HG03064 (cell line): ENCODE measurements at regions not wholly inside any gene's neighbourhood (a gene's known extent, or its start where the extent isn't known, plus 50 kb on each side); places are given as distances from the start of the nearest gene placed in this dataset.

Source experiments
- ATAC-seq: cut with Tn5 transposase; IDR thresholded peaks from one replicate; pipeline ENCODE4 v1.9.1; 2021; ENCODE audit warnings: low read depth; ENCODE audit not compliant: unreplicated experiment

- peak; percentile 91 for ATAC-seq
Measured at GRCh38 chr2:19046986-19047780, 311.2 kb downstream of the OSR1 start.

DNA sequence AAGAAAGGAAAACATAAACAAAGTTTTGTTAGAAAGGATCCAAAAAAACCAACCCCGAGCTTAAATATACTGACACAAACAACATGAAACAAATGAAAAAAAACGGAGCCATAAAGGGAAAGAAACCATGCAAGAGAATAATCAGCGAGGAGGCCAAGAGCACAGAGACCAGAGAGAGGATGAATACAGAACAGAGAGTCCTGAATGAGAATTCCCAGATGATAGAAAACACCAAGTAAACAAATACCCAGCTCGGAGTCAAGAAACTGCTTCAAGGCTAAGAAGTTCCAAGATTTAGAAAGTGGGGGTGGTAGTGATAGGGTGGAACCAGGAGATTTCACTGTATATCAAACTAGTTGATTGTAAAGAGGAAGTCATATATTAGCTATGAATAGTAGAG is 313.3 kb downstream of the OSR1 start:
- no peak for ATAC-seq

- no peak for ATAC-seq
Measured at GRCh38 chr2:19043893-19044292, 314.5 kb downstream of the OSR1 start.

DNA sequence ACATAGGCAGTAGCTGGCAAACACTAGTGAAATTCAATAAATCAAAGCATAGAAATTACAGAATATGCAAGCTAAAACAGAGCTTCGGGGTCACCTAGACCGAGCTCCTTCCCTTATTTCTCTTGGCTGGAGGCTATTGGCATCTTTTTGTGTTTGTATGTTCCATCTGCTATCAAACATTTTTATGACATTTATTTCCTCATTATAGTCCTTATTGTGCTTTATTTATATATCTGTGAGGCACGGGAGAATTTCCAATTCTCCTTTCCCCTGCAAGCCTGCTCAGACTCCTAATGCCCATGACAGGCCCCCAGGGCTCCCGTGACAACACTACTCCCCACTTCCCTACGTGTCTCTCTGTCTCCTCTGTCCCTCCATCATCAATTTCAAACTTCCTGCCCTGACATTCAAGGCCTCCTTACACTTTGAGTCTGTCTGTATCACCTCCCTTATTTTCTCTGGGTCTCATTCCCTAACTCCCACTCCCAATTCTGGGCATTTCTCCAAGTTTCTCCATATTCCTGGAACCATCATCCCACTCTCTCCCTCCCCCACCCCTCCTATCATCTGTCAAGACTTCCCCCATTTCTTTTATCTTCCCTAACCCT is 316.9 kb downstream of the OSR1 start:
- no peak for ATAC-seq

GRCh38 chr2:19038071-19039015 is 320.1 kb downstream of the OSR1 start:
- ATAC-seq = no peak

DNA sequence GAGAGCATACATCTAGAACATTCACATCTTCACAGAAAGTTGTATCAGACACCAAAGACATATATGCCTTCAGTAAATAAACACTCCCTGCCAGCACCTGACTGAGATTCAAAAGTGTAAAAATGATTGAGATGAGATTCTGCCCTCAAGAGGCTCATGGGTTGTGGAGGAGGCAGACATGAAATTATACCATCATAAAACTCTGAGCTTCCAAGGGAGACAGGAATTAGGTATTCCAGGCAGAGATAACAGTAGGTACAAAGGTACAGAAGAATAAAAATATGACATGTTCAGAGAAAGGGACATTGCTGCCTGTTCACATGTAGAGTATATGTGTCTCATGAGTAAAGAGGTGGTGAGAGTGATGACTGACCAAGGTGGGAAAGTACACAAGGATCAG is 322.3 kb downstream of the OSR1 start:
- ATAC-seq = no peak

DNA sequence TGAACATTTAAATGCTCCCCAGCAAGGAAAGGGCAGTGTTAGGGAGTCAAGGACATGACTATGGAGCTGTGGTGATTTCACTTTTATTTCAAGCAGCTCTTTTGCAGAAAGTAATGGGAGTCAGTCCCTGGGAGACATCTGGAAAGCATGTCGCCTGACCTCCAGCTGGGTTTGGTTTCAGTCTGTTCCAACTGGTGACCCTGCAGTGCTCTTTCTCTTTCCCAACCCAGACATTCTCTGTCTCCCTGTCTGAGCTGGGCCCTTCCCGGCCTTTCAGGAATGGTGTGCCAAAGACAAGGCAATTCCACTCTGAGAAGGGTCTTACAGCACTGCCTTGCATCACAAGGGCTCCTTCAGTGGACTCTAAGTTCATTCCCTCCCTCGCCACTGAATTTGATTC is 323.2 kb downstream of the OSR1 start:
- no peak for ATAC-seq

DNA sequence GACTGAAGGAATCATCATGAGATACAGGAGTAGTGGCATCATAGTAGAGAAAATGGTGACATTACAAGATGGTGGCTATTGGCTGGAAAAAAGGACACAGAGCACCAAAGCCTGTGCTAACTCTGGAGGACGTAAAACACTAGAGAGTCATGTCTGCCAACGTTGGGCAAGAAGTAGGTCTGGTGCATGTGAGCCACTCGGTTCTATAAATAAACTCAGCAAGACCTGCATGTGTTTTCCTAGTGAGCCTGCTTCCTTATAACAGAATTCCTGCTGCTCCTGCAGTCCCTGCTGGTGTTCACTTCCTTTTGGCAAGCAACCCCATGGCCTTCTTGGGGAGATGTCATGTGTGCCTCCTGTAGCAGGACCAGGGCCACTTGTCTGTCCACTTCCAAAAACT is 325.2 kb downstream of the OSR1 start:
- no peak for ATAC-seq

DNA sequence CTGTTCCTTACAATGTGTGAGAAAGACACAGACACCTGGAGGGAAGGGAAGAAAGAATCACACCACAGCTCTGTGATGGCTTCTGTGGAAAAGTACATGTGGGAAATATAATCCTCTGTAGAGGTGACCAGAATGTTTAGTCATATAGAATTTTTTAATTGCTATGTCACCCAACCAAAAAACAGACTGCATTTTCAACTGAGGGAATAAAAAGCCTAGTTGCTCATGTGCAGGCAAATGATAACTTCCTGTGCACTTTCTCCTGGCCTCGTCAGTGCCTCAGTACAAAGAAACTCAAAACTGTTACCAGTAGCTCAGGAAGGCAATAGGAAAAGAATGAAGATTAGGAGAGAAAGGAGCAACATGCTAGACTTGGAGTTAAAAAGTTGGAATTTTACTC is 326.8 kb downstream of the OSR1 start:
- ATAC-seq = no peak

GRCh38 chr2:19029655-19030054 is 328.8 kb downstream of the OSR1 start:
- ATAC-seq = no peak

DNA sequence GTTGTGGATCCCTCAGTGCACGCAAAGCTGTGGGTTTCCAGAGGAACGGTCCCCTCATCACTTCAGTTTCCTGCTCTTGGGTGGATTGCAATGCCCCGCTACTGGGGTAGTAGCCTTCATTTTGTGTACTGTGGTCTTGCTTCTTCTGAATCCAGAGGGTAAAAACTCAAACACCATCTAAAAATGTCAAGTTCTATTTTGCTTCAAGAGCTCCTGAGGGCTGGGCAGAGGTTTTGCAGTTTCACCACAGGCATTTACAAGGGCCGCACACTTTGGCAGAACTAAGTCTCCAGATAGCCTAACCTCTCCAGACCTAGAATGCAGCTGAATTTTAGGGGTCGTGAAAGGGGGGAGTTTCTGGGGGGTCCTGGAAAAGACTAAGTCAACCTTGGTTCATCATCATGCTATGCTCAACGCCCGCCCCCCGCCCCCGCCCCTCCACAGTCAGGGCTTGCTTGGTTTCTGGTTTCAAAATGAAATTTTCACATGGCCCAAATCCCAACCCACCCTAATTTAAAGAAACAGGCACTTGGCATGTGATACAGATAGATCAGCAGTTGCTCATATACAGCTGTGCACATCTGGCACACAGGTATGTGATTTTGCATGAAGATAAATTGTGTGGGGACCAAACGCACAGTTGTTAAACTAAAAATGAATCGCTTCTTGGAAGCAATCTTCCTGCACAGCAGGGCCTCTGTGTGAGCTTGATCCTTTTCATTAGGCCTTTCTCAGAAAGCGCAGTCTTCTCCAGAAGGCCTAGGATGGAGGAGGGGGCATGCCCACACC is 329.6 kb downstream of the OSR1 start:
- ATAC-seq = no peak

DNA sequence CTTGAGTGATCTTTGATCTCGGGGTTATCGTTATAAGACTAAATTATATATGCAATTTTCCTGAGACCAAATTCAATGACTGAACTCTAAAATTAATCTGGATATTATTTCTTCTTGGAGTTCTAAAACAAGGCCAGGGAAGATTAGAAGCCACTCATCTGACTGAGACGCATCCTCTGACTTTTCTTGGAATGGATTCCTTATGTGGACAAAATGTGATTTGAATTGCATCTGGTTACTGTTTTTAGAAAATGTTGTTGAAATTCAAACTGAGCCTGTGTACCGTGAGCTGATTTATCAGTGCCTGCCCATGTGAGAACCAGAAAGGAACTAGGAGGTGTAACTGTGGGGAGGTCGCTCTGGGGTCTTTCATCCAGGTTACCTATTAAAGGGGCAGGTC is 330.8 kb downstream of the OSR1 start:
- no peak for ATAC-seq

DNA sequence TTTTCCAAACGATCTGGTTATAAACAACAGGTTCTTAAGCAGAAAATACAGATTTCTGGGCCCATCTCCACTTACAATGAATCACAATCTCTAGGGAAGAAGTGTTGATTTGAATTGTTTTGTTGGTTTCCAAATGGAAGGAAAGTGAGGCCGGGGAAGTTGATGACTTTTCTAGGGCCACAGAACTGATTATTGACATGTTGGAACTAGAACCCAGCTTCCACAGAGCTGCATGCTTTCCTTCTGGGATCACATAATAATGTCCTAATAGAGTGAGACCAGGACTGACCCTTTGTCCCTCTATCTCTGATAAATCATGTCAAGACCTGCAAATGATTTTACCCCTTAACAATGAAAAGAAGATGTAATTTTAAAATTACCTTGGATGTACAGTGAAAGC is 332.2 kb downstream of the OSR1 start:
- ATAC-seq = no peak

DNA sequence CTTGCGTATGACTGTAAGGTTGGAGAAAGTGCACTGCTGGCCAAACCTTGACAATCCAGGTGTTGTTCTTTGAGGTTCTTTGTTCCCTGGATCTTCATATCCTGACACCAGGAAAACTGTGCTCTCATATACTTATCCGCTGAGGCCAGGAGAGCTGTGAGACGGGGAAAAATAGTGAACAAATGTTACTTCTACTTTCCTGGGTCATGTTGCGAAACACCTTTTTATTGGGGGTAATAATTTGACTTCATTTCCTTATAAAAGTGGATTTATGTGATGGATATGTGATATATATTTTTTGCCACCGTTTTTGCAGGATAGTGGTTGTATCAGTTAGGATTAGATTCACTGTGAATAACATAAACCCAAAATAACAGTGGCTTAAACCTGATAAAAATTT is 336.1 kb downstream of the OSR1 start:
- ATAC-seq = no peak

DNA sequence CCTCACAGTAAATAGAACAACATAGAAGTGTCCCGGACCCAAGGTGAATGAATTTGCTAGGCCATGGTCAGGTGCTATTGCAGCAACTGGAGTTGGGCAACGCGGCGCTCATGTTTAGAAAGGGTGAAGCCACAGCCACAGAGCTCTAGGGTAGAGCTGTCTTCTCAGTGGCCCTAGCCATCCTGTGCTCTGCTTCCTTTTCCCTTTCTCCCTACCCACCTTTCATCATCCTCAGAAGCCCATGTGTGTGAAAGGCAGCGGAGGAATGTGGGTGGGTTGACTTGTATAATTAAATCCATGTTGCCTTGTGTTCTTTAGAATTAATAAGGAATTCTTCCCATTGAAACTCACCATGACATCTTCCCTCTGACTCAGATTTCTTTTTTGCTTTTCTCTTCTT is 336.7 kb downstream of the OSR1 start:
- ATAC-seq = no peak

DNA sequence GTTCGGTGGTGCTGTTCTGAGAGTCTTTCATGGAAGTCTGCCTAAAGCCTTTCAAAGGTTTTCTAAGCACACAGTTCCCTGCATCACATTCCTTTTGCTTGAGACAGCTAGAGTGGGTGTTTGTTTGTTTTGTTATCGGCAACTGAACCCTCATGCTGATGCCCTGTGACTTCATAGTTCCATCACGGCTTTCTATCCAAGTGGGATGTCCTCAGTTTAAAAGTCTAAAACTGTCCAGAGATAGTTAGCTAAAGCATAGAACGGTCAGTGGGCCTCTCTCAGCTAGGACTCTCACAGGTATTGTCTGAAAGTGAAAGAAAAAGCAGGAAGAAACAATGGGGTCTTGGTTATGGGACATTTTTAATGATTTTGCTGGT is 337.3 kb downstream of the OSR1 start:
- no peak for ATAC-seq

GRCh38 chr2:19020144-19021099 is 338.0 kb downstream of the OSR1 start:
- ATAC-seq = no peak

- no peak for ATAC-seq
Measured at GRCh38 chr2:19009510-19009909, 348.9 kb downstream of the OSR1 start.

DNA sequence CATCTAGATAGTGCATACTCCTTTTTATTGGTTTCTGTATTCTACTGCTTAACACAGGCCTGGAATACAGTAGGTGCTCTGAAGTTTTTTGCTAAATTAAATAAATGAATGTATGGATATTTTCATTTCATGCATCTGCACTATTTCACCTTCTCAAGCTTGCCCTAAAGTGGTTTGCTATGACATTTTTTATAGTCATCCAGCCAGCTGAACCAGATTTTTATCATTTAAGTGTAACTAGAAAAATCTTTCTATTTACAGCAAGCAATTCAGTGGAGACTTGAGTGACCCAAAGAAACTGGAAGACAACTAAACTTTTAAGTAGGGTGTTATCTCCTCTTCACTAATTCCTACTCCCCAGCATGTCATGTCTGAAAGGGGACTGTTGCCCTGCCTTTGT is 354.9 kb downstream of the OSR1 start:
- ATAC-seq = no peak

GRCh38 chr2:19000776-19001175 is 357.6 kb downstream of the OSR1 start:
- ATAC-seq = no peak
